ENCODE measurements at regions not wholly inside any gene's neighbourhood (a gene's known extent, or its start where the extent isn't known, plus 50 kb on each side); places are given as distances from the start of the nearest gene placed in this dataset.

DNA sequence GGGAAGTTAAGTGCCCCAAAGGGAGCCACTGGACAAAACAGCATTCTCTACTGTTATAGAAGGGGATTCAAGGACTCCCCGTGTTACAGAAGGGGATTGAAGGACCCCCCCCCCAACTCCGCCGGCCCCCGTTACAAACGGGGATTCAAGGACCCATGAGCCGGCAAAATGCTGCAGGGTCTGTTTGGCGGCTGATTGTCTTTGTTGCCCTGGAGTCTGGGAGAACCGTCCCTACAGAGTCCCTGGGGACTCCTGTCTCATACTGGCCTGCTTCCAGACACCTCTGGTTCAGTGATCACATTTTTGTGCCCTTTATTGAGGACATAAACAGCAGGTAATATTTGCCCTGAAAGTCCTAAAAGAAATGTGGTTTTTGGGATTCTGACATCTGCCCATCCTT, 96.4 kb downstream of the SYF2 start:
- Histone ChIP-seq H3K4me3 (ENCODE audit: low read length) (no peak overlapping the region), H3K79me2 (replicated peaks; ENCODE audit: insufficient read depth, low read length) (no peaks in the 10 kb centered on the region), H3K9ac (ENCODE audit: low read length) (no peak overlapping the region), H2AFZ (ENCODE audit: low read depth, low read length) (no peak overlapping the region), H3K27me3 (ENCODE audit: insufficient read depth, low read depth, low read length) (no peaks in the 10 kb centered on the region), H3F3A (ENCODE audit: insufficient read depth, low read length, poor library complexity, severe bottlenecking) (no peaks in the 10 kb centered on the region), H3K9me3 (ENCODE audit: low read length) (no peaks in the 10 kb centered on the region), H3K4me2 (ENCODE audit: low read length) (no peak overlapping the region), H3K36me3 (ENCODE audit: insufficient read depth, low read length) (no peaks in the 10 kb centered on the region), H3K27ac (ENCODE audit: low read length) (no peak overlapping the region), H3K9me2 (ENCODE audit: insufficient read depth, low read length) (no peaks in the 10 kb centered on the region), H4K20me1 (ENCODE audit: insufficient read depth) (no peaks in the 10 kb centered on the region)
- no peak for TF ChIP-seq REST (IDR thresholded peaks at IDR 0.05; ENCODE audit: borderline replicate concordance)
- no peak for TF ChIP-seq MXI1 (conservative IDR thresholded peaks at IDR 0.05; ENCODE audit: poor library complexity, severe bottlenecking)
- no peak for TF ChIP-seq POLR2AphosphoS5 (IDR thresholded peaks at IDR 0.05)
- TF ChIP-seq EZH2 (IDR thresholded peaks at IDR 0.05; ENCODE audit: borderline replicate concordance, insufficient read depth, low read length, poor library complexity, severe bottlenecking), result no peak
- no peak for TF ChIP-seq EP300 (conservative IDR thresholded peaks at IDR 0.05; ENCODE audit: poor library complexity, severe bottlenecking)
- TF ChIP-seq CTCF (IDR thresholded peaks at IDR 0.05; ENCODE audit: poor library complexity, severe bottlenecking), result no peak
- TF ChIP-seq RAD21 (conservative IDR thresholded peaks at IDR 0.05), result no peak
- no peak for TF ChIP-seq SMC3 (conservative IDR thresholded peaks at IDR 0.05; ENCODE audit: poor library complexity)
- TF ChIP-seq TAF1 (IDR thresholded peaks at IDR 0.05; ENCODE audit: low read depth), result no peak

GRCh38 chr1:25134801-25135461, 97.4 kb downstream of the SYF2 start:
- no peak overlapping the region for H3K9ac ChIP-seq (ENCODE audit: low read length)
- H3K36me3 ChIP-seq (ENCODE audit: insufficient read depth, low read length), result no peaks in the 10 kb centered on the region
- H3K4me2 ChIP-seq (ENCODE audit: low read length), result no peak overlapping the region
- H3K9me3 ChIP-seq (ENCODE audit: low read length), result no peaks in the 10 kb centered on the region
- H3K27me3 ChIP-seq (ENCODE audit: insufficient read depth, low read depth, low read length), result no peaks in the 10 kb centered on the region
- no peak for TF ChIP-seq POLR2AphosphoS5 (IDR thresholded peaks at IDR 0.05)
- no peak for TF ChIP-seq REST (IDR thresholded peaks at IDR 0.05; ENCODE audit: borderline replicate concordance)
- no peak for TF ChIP-seq CTCF (IDR thresholded peaks at IDR 0.05; ENCODE audit: poor library complexity, severe bottlenecking)
- no peak for TF ChIP-seq MXI1 (conservative IDR thresholded peaks at IDR 0.05; ENCODE audit: poor library complexity, severe bottlenecking)
- TF ChIP-seq EP300 (conservative IDR thresholded peaks at IDR 0.05; ENCODE audit: poor library complexity, severe bottlenecking), result no peak
- no peak for TF ChIP-seq EZH2 (IDR thresholded peaks at IDR 0.05; ENCODE audit: borderline replicate concordance, insufficient read depth, low read length, poor library complexity, severe bottlenecking)
- no peak for TF ChIP-seq TAF1 (IDR thresholded peaks at IDR 0.05; ENCODE audit: low read depth)
- TF ChIP-seq RAD21 (conservative IDR thresholded peaks at IDR 0.05), result no peak
- TF ChIP-seq SMC3 (conservative IDR thresholded peaks at IDR 0.05; ENCODE audit: poor library complexity), result no peak
- no peaks in the 10 kb centered on the region for H3K9me2 ChIP-seq (ENCODE audit: insufficient read depth, low read length)
- H3F3A ChIP-seq (ENCODE audit: insufficient read depth, low read length, poor library complexity, severe bottlenecking), result no peaks in the 10 kb centered on the region
- no peak overlapping the region for H3K4me3 ChIP-seq (ENCODE audit: low read length)
- no peaks in the 10 kb centered on the region for H3K79me2 ChIP-seq (replicated peaks; ENCODE audit: insufficient read depth, low read length)
- H2AFZ ChIP-seq (ENCODE audit: low read depth, low read length), result no peak overlapping the region
- H4K20me1 ChIP-seq (ENCODE audit: insufficient read depth), result no peaks in the 10 kb centered on the region
- no peak overlapping the region for H3K27ac ChIP-seq (ENCODE audit: low read length)
